MV-4-11 (cell line): ENCODE measurements at regions not wholly inside any gene's neighbourhood (a gene's known extent, or its start where the extent isn't known, plus 50 kb on each side); places are given as distances from the start of the nearest gene placed in this dataset.
"Not testable (repeated sequence)": the region's sequence is repeated elsewhere in the genome, so short reads cannot be mapped to it uniquely, and the experiment has no call there.

Experiments
- DNase-seq: peaks from one replicate; lab custom pipeline; 2025; lab: John Stamatoyannopoulos, UW

DNA sequence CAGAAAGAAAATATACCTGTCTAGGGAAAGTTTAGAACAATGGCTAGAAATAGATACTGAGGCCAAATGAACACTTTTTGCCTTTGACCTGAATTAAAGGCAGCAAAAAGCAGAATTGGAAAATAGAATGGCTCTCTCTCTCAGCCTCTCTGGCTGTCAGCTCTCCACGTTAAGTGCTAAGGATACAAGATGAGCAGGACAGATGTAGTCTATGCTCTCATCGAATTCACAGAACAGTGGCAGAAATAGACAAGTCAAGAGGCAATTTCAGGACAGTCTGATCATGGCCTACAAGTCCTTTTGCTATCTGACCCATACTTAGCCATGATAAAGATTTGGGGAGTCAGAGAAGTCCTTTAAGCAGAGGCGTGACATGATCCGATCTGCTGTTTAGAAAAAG is 120.2 kb upstream of the CREB1 start:
- DNase-seq = no peak

DNA sequence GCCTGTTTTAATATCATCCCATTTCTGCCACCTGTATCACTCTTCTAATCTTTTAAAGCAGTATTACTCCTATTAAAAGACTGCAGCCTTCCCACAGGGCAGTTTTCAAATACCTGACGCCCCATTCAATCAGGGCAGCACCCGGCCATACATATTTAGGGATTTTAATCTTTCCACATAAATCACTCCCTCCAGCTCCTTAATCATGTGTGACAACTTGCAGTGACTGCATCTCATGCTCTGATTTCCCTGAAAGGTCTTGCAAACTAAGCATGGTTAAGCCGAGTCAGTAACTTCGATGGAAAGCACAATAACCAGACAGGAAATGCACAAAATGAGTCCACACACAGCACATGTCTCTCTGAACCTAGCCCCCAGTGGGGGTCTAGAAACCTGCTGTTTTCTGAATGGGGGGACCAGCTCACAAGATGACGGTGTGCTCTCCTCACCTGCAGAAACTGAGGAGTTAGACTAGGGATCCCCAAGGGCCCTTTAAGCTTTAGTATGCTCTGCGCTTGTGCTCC is 116.9 kb upstream of the CREB1 start:
- DNase-seq = no peak

DNA sequence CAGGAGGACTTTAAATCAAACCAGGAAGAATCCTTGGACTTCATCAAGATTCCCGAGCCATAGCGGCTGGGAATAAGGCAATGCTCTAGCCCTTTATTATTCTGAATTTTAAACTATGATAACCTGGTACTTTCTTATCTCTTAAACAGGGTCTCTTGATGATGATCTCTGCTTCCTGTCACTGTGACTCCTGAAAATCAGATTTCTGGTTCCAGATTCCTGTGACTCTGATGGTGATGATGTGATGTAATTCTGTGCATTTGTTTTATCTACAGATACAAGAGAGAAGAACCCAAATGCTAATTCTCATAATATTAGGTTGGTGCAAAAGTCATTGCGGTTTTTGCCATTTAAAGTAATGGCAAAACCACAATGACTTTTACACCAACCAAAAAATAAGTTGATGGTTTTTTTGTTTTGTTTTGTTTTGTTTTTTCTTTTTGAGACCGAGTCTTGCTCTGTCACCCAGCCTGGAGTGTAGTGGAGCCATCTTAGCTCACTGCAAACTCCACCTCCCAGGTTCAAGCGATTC is 116.3 kb upstream of the CREB1 start:
- DNase-seq = no peak

DNA sequence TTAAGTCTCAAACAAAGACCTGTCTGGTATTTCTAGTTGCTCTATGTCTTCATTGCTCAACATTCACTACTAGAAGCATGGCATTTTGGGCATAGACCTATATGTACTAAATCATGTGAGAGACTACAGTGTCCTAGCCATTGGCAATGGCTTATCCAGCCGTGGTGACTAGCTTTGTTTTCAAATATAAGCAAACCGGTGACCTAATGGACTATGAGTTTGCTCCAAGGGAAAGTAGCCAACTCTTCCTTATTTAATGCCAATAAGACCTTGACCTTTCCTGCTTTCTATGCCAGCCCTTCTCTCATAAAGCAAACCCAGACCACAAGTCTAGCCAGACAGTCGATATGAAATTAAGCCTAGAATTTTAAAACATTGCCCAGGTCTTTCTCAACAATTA is 113.7 kb upstream of the CREB1 start:
- DNase-seq = no peak

GRCh38 chr2:207416900-207417299 is 112.9 kb upstream of the CREB1 start:
- no peak for DNase-seq

DNA sequence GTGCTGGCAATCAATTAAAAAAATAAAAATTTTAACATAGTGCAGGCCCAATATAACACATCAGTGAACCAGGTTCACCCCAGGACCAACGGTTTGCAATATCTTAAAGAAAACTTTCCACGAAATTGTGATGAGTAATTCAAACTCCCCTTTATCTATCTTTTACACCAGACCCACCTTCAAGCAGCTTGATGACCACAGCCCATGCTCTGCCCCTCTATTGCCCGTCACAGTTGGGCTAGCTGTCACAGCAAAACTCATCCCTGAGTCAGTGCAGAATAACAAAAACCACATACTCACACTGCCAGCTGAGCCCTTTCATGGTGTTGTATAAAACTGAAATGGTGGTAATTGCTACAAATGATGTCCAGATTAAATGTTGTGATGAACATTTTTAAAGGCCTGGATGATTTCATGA is 112.5 kb upstream of the CREB1 start:
- DNase-seq = no peak

- DNase-seq = no peak
Observed at GRCh38 chr2:207418419-207418818, 111.3 kb upstream of the CREB1 start.

- no peak for DNase-seq
Observed at GRCh38 chr2:207419331-207419730, 110.4 kb upstream of the CREB1 start.

DNA sequence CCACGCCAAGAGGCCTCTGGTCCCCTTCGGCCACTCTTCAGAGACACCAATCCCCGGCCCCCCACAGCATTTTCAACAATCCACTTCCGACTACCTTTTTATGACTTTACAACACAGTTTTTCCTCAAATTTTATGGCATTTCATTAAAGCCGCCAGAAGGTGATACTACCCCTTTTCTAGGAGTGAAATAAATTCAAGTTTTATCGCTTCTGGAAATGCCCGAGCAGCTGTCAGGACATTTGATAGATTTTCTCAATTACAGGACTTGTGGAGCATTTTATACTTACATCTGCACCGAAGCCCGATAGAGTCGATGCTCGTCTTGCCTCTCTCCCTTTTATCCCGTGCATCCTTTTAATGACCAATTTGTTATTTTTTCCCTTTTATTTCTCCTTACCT is 108.1 kb upstream of the CREB1 start:
- no peak for DNase-seq

GRCh38 chr2:207422380-207422779 is 107.4 kb upstream of the CREB1 start:
- DNase-seq = no peak

DNA sequence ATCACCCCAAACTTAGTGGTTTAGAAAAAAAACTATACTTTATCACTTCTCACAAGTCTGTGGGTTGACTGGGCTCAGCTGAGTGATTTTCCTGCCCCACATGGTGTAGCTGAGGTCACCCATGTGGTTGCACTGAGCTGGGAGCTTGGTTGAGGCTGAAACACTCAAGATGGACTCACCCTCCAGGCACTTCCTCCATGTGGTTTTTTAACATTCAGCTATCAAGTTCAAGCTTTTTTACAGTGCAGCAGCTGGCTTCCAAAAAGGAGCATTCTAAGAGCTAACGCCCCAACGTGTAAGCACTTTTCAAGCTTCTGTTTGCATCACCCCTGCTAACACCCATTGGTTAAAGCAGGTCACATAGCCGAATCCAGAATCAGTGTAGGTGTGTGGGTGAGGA is 105.9 kb upstream of the CREB1 start:
- peak; percentile 100 for DNase-seq

- no peak for DNase-seq
Observed at GRCh38 chr2:207427986-207428385, 101.8 kb upstream of the CREB1 start.

DNA sequence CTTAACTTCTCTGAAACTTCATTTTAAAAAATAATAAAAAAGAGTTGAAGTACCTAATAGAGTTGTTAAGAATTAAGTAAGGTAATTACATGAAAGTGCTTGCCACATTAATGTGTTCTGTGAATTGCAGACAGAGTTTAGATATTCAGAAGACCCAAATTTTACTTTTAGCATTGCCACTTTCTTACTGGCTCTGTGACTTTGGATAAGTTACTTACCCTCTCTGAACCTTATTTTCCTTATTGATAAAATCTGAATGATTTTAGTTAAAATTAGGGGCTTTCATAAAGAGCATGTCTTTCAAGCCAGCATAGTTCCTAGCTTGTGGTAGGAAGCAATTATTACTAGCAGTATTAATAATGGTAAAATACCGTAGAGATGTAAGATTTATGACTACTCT is 101.2 kb upstream of the CREB1 start:
- no peak for DNase-seq

DNA sequence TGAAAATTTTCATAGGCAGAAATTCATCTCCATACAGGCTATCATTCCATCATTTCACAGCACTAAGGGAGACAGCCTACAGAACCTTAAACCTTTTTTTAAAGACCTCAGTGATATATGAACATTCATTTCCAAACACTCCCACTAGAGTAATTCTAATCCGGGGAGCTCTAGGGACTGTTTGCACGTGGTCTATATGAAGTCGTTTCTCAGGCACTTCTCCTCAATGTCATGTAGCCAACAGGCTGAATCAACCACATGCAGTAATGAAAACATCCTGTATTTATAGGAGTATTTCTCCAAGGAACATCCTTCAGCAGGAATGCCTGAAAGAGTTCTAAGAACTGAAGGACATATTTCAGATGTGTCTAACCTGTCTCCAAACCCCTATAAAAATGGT is 97.3 kb upstream of the CREB1 start:
- DNase-seq = no peak

- no peak for DNase-seq
Observed at GRCh38 chr2:207434306-207434705, 95.5 kb upstream of the CREB1 start.

DNA sequence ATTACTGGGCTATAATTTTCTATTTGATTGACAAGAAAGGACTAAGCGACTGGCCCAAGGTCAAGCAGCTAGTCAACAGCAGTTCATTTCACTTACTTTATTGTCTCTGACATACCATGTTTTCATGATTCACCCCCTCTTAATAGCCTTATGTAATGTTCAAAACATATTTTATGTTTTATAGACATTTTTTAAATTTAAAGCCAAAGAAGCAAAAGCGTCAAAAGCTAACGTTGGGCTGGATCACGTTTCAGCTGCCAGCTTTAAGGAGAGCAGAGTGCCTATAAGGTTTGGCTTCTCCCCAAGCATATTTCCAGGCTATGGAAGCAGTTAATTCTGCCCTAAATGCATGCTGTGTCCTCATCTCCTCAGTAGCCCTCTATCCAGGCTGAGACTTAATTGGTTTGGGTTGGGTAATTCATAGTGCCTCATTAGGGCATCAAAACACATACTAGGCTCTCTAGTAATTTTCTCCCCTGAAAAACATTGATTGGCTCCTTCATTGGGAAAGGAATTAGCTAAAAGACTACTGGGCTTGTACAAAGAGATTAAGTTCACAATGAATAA is 94.8 kb upstream of the CREB1 start:
- DNase-seq = no peak

DNA sequence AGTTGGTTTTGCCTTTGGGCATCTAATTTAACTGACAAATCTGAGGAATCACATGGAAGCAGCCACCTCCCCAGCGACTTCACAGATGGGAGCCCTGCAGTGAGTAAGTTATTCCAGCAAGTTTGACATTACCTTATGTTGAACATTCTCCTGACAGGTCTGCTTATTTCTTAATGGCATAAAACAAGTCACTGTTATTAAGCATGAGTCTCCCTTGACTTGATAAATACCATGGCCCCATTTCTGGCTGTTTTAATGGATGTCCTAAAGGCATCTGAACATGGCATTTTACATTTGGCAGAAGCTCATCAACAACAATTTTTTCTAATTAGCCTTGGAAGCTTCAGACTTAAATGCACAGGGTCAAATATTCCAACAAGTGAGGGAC is 92.6 kb upstream of the CREB1 start:
- no peak for DNase-seq

DNA sequence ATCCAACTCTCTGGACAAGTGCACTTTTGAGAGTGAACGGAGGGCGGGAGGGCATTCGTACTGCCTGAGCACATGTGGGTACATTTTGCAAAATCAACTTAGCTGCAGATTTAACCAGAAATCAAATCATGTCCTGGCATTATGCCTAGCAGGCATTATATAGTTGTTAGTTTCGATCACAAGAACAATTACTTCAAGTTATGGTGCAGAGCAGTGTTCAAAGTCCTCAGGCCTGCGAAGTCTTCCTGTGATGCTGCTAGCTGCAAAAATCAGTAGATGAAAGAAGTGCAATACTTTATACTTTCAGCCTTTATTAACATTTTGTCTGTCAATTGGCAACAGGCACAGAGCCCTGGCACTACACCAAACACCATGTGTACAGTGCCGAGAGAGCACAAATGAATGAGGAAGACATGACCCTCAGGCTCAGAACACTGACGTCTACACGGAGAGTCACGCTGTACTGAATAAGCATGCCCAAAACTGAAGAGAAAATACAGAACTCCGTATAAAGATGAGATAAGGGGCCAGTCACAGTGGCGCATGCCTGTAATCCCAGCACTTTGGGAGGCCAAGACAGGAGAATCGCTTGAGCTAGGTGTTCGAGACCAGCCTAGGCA is 92.1 kb upstream of the CREB1 start:
- no peak for DNase-seq

GRCh38 chr2:207438414-207439126 is 91.2 kb upstream of the CREB1 start:
- no peak for DNase-seq

DNA sequence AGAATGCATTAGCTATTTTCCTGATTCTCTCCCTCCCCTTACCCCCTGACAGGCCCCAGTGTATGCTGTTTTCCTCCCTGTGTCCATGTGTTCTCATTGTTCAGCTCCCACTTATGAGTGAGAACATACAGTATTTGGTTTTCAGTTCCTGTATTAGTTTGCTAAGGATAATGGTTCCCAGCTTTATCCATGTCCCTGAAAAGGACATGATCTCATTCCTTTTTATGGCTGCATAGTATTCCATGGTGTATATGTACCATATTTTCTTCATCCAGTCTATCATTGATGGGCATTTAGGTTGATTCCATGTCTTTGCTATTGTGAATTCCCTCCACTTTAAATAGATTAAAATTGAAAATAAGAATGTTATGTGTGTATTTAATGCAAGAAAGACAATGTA is 89.9 kb upstream of the CREB1 start:
- not testable (repeated sequence) for DNase-seq

DNA sequence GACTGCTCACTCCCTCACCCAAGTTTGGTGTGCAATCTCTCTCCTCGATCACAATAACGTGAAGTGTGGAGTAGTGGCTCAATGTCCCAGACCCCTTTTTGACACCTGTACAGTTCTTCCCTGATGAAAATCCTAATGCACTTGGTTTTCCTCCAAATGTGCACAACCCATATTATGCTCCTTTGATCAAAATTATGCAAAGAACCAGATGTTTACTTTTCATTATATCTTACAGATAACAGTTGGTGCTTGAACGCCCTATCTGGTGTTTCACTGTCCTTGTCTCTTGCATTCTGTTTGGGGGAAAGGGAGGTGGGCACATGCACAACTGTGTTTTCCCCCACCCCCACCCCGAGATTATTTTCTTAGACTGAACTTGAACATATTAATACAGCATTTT is 85.0 kb upstream of the CREB1 start:
- no peak for DNase-seq

GRCh38 chr2:207446653-207447052 is 83.1 kb upstream of the CREB1 start:
- DNase-seq = no peak

DNA sequence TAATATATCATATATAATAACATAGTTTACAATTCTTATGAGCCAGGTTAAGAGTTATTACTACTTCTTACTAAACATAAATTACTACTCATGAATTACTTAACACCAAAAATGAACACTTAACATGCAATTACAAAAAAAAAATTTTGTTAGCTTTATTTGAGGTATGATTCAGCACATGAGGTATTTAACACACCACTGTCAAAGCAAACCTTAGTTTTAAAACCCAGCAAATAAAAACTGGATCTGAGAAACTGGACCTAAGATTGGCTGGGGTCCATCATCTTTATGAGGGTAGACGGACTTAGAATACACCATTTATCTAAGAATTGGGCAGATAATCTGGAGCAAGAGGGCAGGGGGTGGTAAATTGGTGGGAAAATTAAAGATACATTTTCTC is 81.8 kb upstream of the CREB1 start:
- no peak for DNase-seq
